Psoas muscle (tissue), 7 donors: ENCODE measurements at regions not wholly inside any gene's neighbourhood (a gene's known extent, or its start where the extent isn't known, plus 50 kb on each side); places are given as distances from the start of the nearest gene placed in this dataset.

Experiments used
- ATAC-seq, 4 donors: fragments of 200-7000 bp; cut with Tn5 transposase; one replicate each; pipeline ENCODE4 v1.9.1; 2020; ENCODE audit warnings: moderate library complexity in 3 of 4, mild to moderate bottlenecking in 2 of 4
- DNase-seq, 2 donors: peaks; one replicate each; pipeline ENCODE4 v3.0.0-alpha.2; 2020
- H3K27ac ChIP-seq: fragments of 200-600 bp; one replicate; pipeline ENCODE4 v1.8.0; 2022
- H3K27me3 ChIP-seq, 3 donors: fragments of 200-600 bp in 1 of 3; one replicate each; pipeline versions ENCODE4 v1.6.1 to v1.8.0; 2013 to 2022; ENCODE audit warnings: low read length in 2 of 3, mild to moderate bottlenecking in 2 of 3, moderate library complexity in 1 of 3; ENCODE audit not compliant: insufficient read depth in 3 of 3
- H3K36me3 ChIP-seq, 2 donors: fragments of 200-600 bp in 1 of 2; one replicate each; pipeline versions ENCODE4 v1.6.1 to v1.8.0; 2013 to 2022; ENCODE audit warnings: low read depth in 1 of 2, mild to moderate bottlenecking in 1 of 2, moderate library complexity in 1 of 2; ENCODE audit not compliant: insufficient read depth in 1 of 2
- H3K4me1 ChIP-seq: fragments of 200-600 bp; one replicate; pipeline ENCODE4 v1.8.0; 2022
- H3K4me3 ChIP-seq: fragments of 200-600 bp; one replicate; pipeline ENCODE4 v1.8.0; 2022; ENCODE audit warnings: mild to moderate bottlenecking
- H3K9me3 ChIP-seq: fragments of 200-600 bp; one replicate; pipeline ENCODE4 v1.8.0; 2022
- CTCF ChIP-seq: fragments of 200-600 bp; IDR thresholded peaks from one replicate; pipeline ENCODE4 v1.8.0; 2022; ENCODE audit warnings: antibody characterized with exemption
- WGBS, 3 donors: extraction: QIAGEN DNeasy Blood & Tissue Kit; methylation state at CpG; one replicate each; pipeline versions ENCODE4 v1.1.6 to v1.1.7; 2013; 5-methylcytosine and 5-hydroxymethylcytosine counted together
- intact Hi-C, 2 donors: fragments of 100-400 bp; cut with DNase I; formaldehyde crosslinking; loops; one replicate each; pipeline versions ENCODE4 v1.11.0 to v1.14.2; 2022
- donor health status: healthy with polysubstance abuse.
- donor health status: DM: no; HTN: no; CAD: no; lungs with moderate emphysema.
- donor health status: Bipolar disorder and iron deficiency.
- donor health status: healthy.
- donor health status: DM: yes; HTN: yes; CAD: no.
- donor health status: DM: no; HTN: no; CAD: no.
- donor health status: DM: yes; HTN: yes; CAD: no.

GRCh38 chr2:77831471-77831870, 309.3 kb upstream of the LRRTM4 start:
- Histone ChIP-seq H3K4me1 (no peaks in the 10 kb centered on the region), H3K36me3 (no peaks in the 10 kb centered on the region), H3K27me3 (no peaks in the 10 kb centered on the region), H3K27ac (no peak overlapping the region), H3K9me3 (peaks cover 6% of the 10 kb centered on the region), H3K4me3 (no peak overlapping the region)
- ATAC-seq (no peak), DNase-seq (no peak)
- 67 to 78% (median 69%) methylated on average over 1 of the region's 1 CpG for WGBS, 3 donors
- TF ChIP-seq CTCF, result no peak
- intact Hi-C loops, result no loop called here

GRCh38 chr2:77831898-77832297, 309.7 kb upstream of the LRRTM4 start:
- Histone ChIP-seq H3K4me3 (no peak overlapping the region), H3K27ac (no peak overlapping the region), H3K9me3 (peaks cover 6% of the 10 kb centered on the region), H3K4me1 (no peaks in the 10 kb centered on the region), H3K27me3 (no peaks in the 10 kb centered on the region), H3K36me3 (no peaks in the 10 kb centered on the region)
- no peak for TF ChIP-seq CTCF
- WGBS, 3 donors, result 33 to 68% (median 58%) methylated on average over 1 of the region's 1 CpG
- no peak for ATAC-seq
- intact Hi-C loops, result no loop called here
- no peak for DNase-seq

GRCh38 chr2:77834360-77835002, 312.3 kb upstream of the LRRTM4 start:
- ATAC-seq (no peak), DNase-seq (no peak)
- no peak for TF ChIP-seq CTCF
- intact Hi-C loops, result no loop called here
- Histone ChIP-seq H3K27me3 (no peaks in the 10 kb centered on the region), H3K36me3 (no peaks in the 10 kb centered on the region), H3K4me1 (no peaks in the 10 kb centered on the region), H3K9me3 (peaks cover 6% of the 10 kb centered on the region), H3K4me3 (no peak overlapping the region), H3K27ac (no peak overlapping the region)
- 76 to 80% (median 79%) methylated on average over 3 of the region's 3 CpGs for WGBS, 3 donors

- TF ChIP-seq CTCF, result no peak
- H3K9me3 ChIP-seq, result peaks cover 6% of the 10 kb centered on the region
- no peaks in the 10 kb centered on the region for H3K36me3 ChIP-seq
- H3K4me3 ChIP-seq, result no peak overlapping the region
- H3K27ac ChIP-seq, result no peak overlapping the region
- no peaks in the 10 kb centered on the region for H3K4me1 ChIP-seq
- no peaks in the 10 kb centered on the region for H3K27me3 ChIP-seq
- no peak for DNase-seq
- intact Hi-C loops, result no loop called here
- ATAC-seq, result no peak
These were observed 316.3 kb upstream of the LRRTM4 start for GRCh38 chr2:77838441-77838840.

- DNase-seq (no peak), ATAC-seq (no peak)
- Histone ChIP-seq H3K4me3 (no peak overlapping the region), H3K36me3 (no peaks in the 10 kb centered on the region), H3K4me1 (no peaks in the 10 kb centered on the region), H3K27me3 (no peaks in the 10 kb centered on the region), H3K9me3 (peaks cover 6% of the 10 kb centered on the region), H3K27ac (no peak overlapping the region)
- TF ChIP-seq CTCF, result no peak
- intact Hi-C loops, result no loop called here
These were observed 316.9 kb upstream of the LRRTM4 start for GRCh38 chr2:77839102-77839501.
